Memory B cell (primary cell): ENCODE measurements at regions not wholly inside any gene's neighbourhood (a gene's known extent, or its start where the extent isn't known, plus 50 kb on each side); places are given as distances from the start of the nearest gene placed in this dataset.
"Not testable (repeated sequence)": the region's sequence is repeated elsewhere in the genome, so short reads cannot be mapped to it uniquely, and the experiment has no call there.

ENCODE experiments used
- ATAC-seq: fragments of 150-1000 bp; cut with Tn5 transposase; 2 replicates; pipeline ENCODE4 v1.10.0; 2021; ENCODE audit warnings: low read depth, mild to moderate bottlenecking, moderate library complexity
- DNase-seq, 2 donors: peaks; one replicate each; pipeline ENCODE4 v3.0.0; 2022; ENCODE audit warnings: low spot score in 2 of 2
- H3K27ac Mint-ChIP-seq: one replicate; pipeline ENCODE4 v1.8.0; 2022; ENCODE audit warnings: mild to moderate bottlenecking, moderate library complexity, mixed read lengths
- H3K27me3 Mint-ChIP-seq: one replicate; pipeline ENCODE4 v1.8.0; 2022; ENCODE audit warnings: mixed read lengths
- H3K36me3 Mint-ChIP-seq: one replicate; pipeline ENCODE4 v1.8.0; 2022; ENCODE audit warnings: mild to moderate bottlenecking, mixed read lengths
- H3K4me1 Mint-ChIP-seq: one replicate; pipeline ENCODE4 v1.8.0; 2022; ENCODE audit warnings: mixed read lengths
- H3K4me3 Mint-ChIP-seq: one replicate; pipeline ENCODE4 v1.8.0; 2022; ENCODE audit warnings: mild to moderate bottlenecking, moderate library complexity, mixed read lengths
- H3K9me3 Mint-ChIP-seq: one replicate; pipeline ENCODE4 v1.8.0; 2022; ENCODE audit warnings: mixed read lengths

GRCh38 chr14:106373653-106374110 lies 847.3 kb downstream of the TMEM121 start:
- Mint-ChIP-seq H3K4me3 (peak overlapping the region; percentile 68), H3K27ac (peak overlapping the region; percentile 41), H3K4me1 (peaks cover 12% of the 10 kb centered on the region)
- DNase-seq, H3K9me3 Mint-ChIP-seq, H3K27me3 Mint-ChIP-seq, ATAC-seq, H3K36me3 Mint-ChIP-seq: not testable (repeated sequence)

- Mint-ChIP-seq H3K9me3 (no peaks in the 10 kb centered on the region), H3K4me1 (peaks cover 12% of the 10 kb centered on the region), H3K4me3 (no peak overlapping the region), H3K27ac (no peak overlapping the region), H3K27me3 (peaks cover 4% of the 10 kb centered on the region), H3K36me3 (no peaks in the 10 kb centered on the region)
- ATAC-seq (no peak), DNase-seq (no peak)
Measured at GRCh38 chr14:106377432-106377831, 851.0 kb downstream of the TMEM121 start.

- no peaks in the 10 kb centered on the region for H3K36me3 Mint-ChIP-seq
- no peak overlapping the region for H3K27ac Mint-ChIP-seq
- ATAC-seq (peak; percentile 57), DNase-seq (peak in 1 of 2 donors; percentile 46)
- no peaks in the 10 kb centered on the region for H3K9me3 Mint-ChIP-seq
- peaks cover 6% of the 10 kb centered on the region for H3K4me1 Mint-ChIP-seq
- no peak overlapping the region for H3K4me3 Mint-ChIP-seq
- peaks cover 4% of the 10 kb centered on the region for H3K27me3 Mint-ChIP-seq
Measured at GRCh38 chr14:106378191-106378590, 851.8 kb downstream of the TMEM121 start.

- H3K9me3 Mint-ChIP-seq: no peaks in the 10 kb centered on the region
- no peaks in the 10 kb centered on the region for H3K36me3 Mint-ChIP-seq
- H3K4me3 Mint-ChIP-seq: no peak overlapping the region
- ATAC-seq: no peak
- H3K27me3 Mint-ChIP-seq: peaks cover 2% of the 10 kb centered on the region
- DNase-seq: no peak
- no peaks in the 10 kb centered on the region for H3K4me1 Mint-ChIP-seq
- no peak overlapping the region for H3K27ac Mint-ChIP-seq
Measured at GRCh38 chr14:106380740-106381139, 854.4 kb downstream of the TMEM121 start.

- H3K27me3 Mint-ChIP-seq: peaks cover 20% of the 10 kb centered on the region
- not testable (repeated sequence) for H3K36me3 Mint-ChIP-seq, H3K9me3 Mint-ChIP-seq, ATAC-seq, H3K27ac Mint-ChIP-seq, H3K4me1 Mint-ChIP-seq, H3K4me3 Mint-ChIP-seq, DNase-seq
Measured at GRCh38 chr14:106389186-106389585, 862.8 kb downstream of the TMEM121 start.

- H3K27ac Mint-ChIP-seq: no peak overlapping the region
- no peaks in the 10 kb centered on the region for H3K4me1 Mint-ChIP-seq
- peaks cover 20% of the 10 kb centered on the region for H3K27me3 Mint-ChIP-seq
- H3K9me3 Mint-ChIP-seq: no peaks in the 10 kb centered on the region
- no peak for ATAC-seq
- DNase-seq: no peak
- H3K4me3 Mint-ChIP-seq: no peak overlapping the region
- no peaks in the 10 kb centered on the region for H3K36me3 Mint-ChIP-seq
Measured at GRCh38 chr14:106390401-106390800, 864.0 kb downstream of the TMEM121 start.

GRCh38 chr14:106390947-106391346 lies 864.6 kb downstream of the TMEM121 start:
- no peaks in the 10 kb centered on the region for H3K9me3 Mint-ChIP-seq
- no peak for DNase-seq
- no peaks in the 10 kb centered on the region for H3K4me1 Mint-ChIP-seq
- H3K36me3 Mint-ChIP-seq: no peaks in the 10 kb centered on the region
- no peak for ATAC-seq
- no peak overlapping the region for H3K4me3 Mint-ChIP-seq
- peaks cover 20% of the 10 kb centered on the region for H3K27me3 Mint-ChIP-seq
- H3K27ac Mint-ChIP-seq: no peak overlapping the region

GRCh38 chr14:106393742-106394141 lies 867.4 kb downstream of the TMEM121 start:
- DNase-seq: no peak
- no peak overlapping the region for H3K4me3 Mint-ChIP-seq
- H3K27ac Mint-ChIP-seq: no peak overlapping the region
- H3K9me3 Mint-ChIP-seq: no peaks in the 10 kb centered on the region
- no peaks in the 10 kb centered on the region for H3K36me3 Mint-ChIP-seq
- H3K4me1 Mint-ChIP-seq: peaks cover 2% of the 10 kb centered on the region
- H3K27me3 Mint-ChIP-seq: peaks cover 22% of the 10 kb centered on the region
- no peak for ATAC-seq

- no peak for ATAC-seq
- Mint-ChIP-seq H3K9me3 (no peaks in the 10 kb centered on the region), H3K4me1 (peaks cover 2% of the 10 kb centered on the region), H3K27ac (no peak overlapping the region), H3K4me3 (no peak overlapping the region), H3K36me3 (no peaks in the 10 kb centered on the region), H3K27me3 (peaks cover 15% of the 10 kb centered on the region)
- DNase-seq: no peak
Measured at GRCh38 chr14:106395456-106396050, 869.2 kb downstream of the TMEM121 start.

GRCh38 chr14:106396999-106397398 lies 870.6 kb downstream of the TMEM121 start:
- peaks cover 5% of the 10 kb centered on the region for H3K27me3 Mint-ChIP-seq
- no peak overlapping the region for H3K27ac Mint-ChIP-seq
- H3K4me3 Mint-ChIP-seq: no peak overlapping the region
- ATAC-seq: no peak
- H3K4me1 Mint-ChIP-seq: peaks cover 2% of the 10 kb centered on the region
- H3K9me3 Mint-ChIP-seq: no peaks in the 10 kb centered on the region
- no peak for DNase-seq
- no peaks in the 10 kb centered on the region for H3K36me3 Mint-ChIP-seq

GRCh38 chr14:106398931-106399331 lies 872.5 kb downstream of the TMEM121 start:
- not testable (repeated sequence) for H3K9me3 Mint-ChIP-seq, DNase-seq, H3K27ac Mint-ChIP-seq, ATAC-seq, H3K4me3 Mint-ChIP-seq, H3K27me3 Mint-ChIP-seq, H3K36me3 Mint-ChIP-seq, H3K4me1 Mint-ChIP-seq

GRCh38 chr14:106401316-106401715 lies 874.9 kb downstream of the TMEM121 start:
- not testable (repeated sequence) for DNase-seq, H3K36me3 Mint-ChIP-seq, H3K9me3 Mint-ChIP-seq, ATAC-seq, H3K4me3 Mint-ChIP-seq, H3K27ac Mint-ChIP-seq, H3K4me1 Mint-ChIP-seq, H3K27me3 Mint-ChIP-seq

GRCh38 chr14:106410229-106410628 lies 883.8 kb downstream of the TMEM121 start:
- H3K9me3 Mint-ChIP-seq, H3K27me3 Mint-ChIP-seq, H3K4me1 Mint-ChIP-seq, H3K4me3 Mint-ChIP-seq, H3K36me3 Mint-ChIP-seq, H3K27ac Mint-ChIP-seq: not testable (repeated sequence)
- ATAC-seq: peak; percentile 46
- peak; percentile 27 to 37 for DNase-seq

- Mint-ChIP-seq H3K27ac (no peak overlapping the region), H3K36me3 (no peaks in the 10 kb centered on the region), H3K9me3 (no peaks in the 10 kb centered on the region), H3K4me1 (peaks cover 2% of the 10 kb centered on the region), H3K27me3 (peaks cover 5% of the 10 kb centered on the region), H3K4me3 (no peak overlapping the region)
- ATAC-seq (no peak), DNase-seq (no peak)
Measured at GRCh38 chr14:106414464-106414863, 888.1 kb downstream of the TMEM121 start.
